HG03135 (cell line): ENCODE measurements at regions not wholly inside any gene's neighbourhood (a gene's known extent, or its start where the extent isn't known, plus 50 kb on each side); places are given as distances from the start of the nearest gene placed in this dataset.

Experiments
- ATAC-seq: cut with Tn5 transposase; IDR thresholded peaks from one replicate; pipeline ENCODE4 v1.9.1; 2021; ENCODE audit warnings: mild to moderate bottlenecking, moderate library complexity; ENCODE audit not compliant: unreplicated experiment

GRCh38 chr11:123305601-123306375, 110.7 kb upstream of the CLMP start:
- no peak for ATAC-seq

- no peak for ATAC-seq
Measured at GRCh38 chr11:123304828-123305466, 109.9 kb upstream of the CLMP start.

- no peak for ATAC-seq
Measured at GRCh38 chr11:123303924-123304323, 108.9 kb upstream of the CLMP start.

- no peak for ATAC-seq
Measured at GRCh38 chr11:123302751-123303195, 107.7 kb upstream of the CLMP start.

GRCh38 chr11:123301696-123302400, 106.8 kb upstream of the CLMP start:
- peak; percentile 72 for ATAC-seq

GRCh38 chr11:123301013-123301591, 106.1 kb upstream of the CLMP start:
- ATAC-seq, result no peak

- ATAC-seq, result no peak
Measured at GRCh38 chr11:123299721-123300120, 104.7 kb upstream of the CLMP start.

GRCh38 chr11:123298488-123299447, 103.7 kb upstream of the CLMP start:
- ATAC-seq, result no peak

- ATAC-seq, result no peak
Measured at GRCh38 chr11:123292647-123293046, 97.6 kb upstream of the CLMP start.

GRCh38 chr11:123291201-123291869, 96.3 kb upstream of the CLMP start:
- no peak for ATAC-seq

GRCh38 chr11:123286761-123287160, 91.7 kb upstream of the CLMP start:
- no peak for ATAC-seq

GRCh38 chr11:123286255-123286654, 91.2 kb upstream of the CLMP start:
- no peak for ATAC-seq

- ATAC-seq, result no peak
Measured at GRCh38 chr11:123284454-123284853, 89.4 kb upstream of the CLMP start.

- no peak for ATAC-seq
Measured at GRCh38 chr11:123282597-123282996, 87.5 kb upstream of the CLMP start.

GRCh38 chr11:123273616-123274015, 78.6 kb upstream of the CLMP start:
- ATAC-seq, result no peak

- no peak for ATAC-seq
Measured at GRCh38 chr11:123272565-123272964, 77.5 kb upstream of the CLMP start.

GRCh38 chr11:123268156-123268555, 73.1 kb upstream of the CLMP start:
- ATAC-seq, result no peak

GRCh38 chr11:123265951-123266350, 70.9 kb upstream of the CLMP start:
- no peak for ATAC-seq

- no peak for ATAC-seq
Measured at GRCh38 chr11:123264431-123264780, 69.4 kb upstream of the CLMP start.
